ENCODE measurements at regions not wholly inside any gene's neighbourhood (a gene's known extent, or its start where the extent isn't known, plus 50 kb on each side); places are given as distances from the start of the nearest gene placed in this dataset.

DNA sequence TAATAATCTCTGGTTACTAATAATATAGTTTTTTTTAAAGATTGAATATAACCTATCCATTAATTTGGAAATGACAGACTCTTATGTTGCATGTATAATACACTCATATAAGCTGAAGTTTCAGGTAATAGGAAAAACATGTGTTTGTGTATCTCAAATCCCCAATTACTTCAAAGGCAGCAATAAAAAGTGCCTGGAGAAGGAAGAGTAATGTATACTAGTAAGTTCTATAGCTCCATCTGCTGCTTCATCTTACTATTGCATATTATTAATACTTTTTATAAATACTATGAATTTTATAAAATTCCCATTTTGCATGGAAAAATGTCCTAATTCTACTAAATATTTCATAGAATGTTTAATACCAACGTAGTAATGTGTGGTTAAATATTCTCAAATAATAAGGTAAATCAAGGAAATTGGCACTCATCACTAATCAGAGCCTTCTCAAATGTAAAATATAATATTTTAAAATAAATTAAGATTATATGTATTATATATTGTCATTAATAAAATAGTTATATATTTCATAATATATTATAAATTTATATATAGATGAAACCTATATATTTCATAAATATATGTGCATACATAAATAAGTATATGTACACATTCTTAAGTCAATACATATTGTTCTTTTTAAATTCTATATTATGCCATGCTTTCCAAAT lies 311.9 kb downstream of the HGF start:
- TF ChIP-seq, protein P1, sequence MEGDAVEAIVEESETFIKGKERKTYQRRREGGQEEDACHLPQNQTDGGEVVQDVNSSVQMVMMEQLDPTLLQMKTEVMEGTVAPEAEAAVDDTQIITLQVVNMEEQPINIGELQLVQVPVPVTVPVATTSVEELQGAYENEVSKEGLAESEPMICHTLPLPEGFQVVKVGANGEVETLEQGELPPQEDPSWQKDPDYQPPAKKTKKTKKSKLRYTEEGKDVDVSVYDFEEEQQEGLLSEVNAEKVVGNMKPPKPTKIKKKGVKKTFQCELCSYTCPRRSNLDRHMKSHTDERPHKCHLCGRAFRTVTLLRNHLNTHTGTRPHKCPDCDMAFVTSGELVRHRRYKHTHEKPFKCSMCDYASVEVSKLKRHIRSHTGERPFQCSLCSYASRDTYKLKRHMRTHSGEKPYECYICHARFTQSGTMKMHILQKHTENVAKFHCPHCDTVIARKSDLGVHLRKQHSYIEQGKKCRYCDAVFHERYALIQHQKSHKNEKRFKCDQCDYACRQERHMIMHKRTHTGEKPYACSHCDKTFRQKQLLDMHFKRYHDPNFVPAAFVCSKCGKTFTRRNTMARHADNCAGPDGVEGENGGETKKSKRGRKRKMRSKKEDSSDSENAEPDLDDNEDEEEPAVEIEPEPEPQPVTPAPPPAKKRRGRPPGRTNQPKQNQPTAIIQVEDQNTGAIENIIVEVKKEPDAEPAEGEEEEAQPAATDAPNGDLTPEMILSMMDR (conservative IDR thresholded peaks at IDR 0.05 in 1 of 2, IDR thresholded peaks at IDR 0.05 in 1 of 2; ENCODE audit: low read depth in 1 of 2, low read length in 2 of 2), result peak in 1 of 2 donors; percentile 48
- no peak for TF ChIP-seq EZH2 (IDR thresholded peaks at IDR 0.05; ENCODE audit: low read length, missing control alignments)

All from fibroblast of lung (primary cell).